Gastroesophageal sphincter (tissue), 4 donors: ENCODE measurements at regions not wholly inside any gene's neighbourhood (a gene's known extent, or its start where the extent isn't known, plus 50 kb on each side); places are given as distances from the start of the nearest gene placed in this dataset.

Source experiments
- ATAC-seq: fragments of 150-250 bp; one replicate; pipeline ENCODE4 v1.9.1; 2016; ENCODE audit warnings: mild to moderate bottlenecking, moderate library complexity
- H3K27ac ChIP-seq, 4 donors: fragments of 200-600 bp; sonication (generic) in 3 of 4; 1 replicate in 3 of 4; 2 replicates in 1 of 4; pipeline ENCODE4 v1.5.1; 2016 to 2019
- H3K27me3 ChIP-seq: fragments of 200-600 bp; sonication (generic); one replicate; pipeline ENCODE4 v1.5.1; 2019
- H3K36me3 ChIP-seq, 2 donors: fragments of 200-600 bp; sonication (generic); one replicate each; pipeline ENCODE4 v1.5.1; 2019; ENCODE audit warnings: control low read depth in 1 of 2
- H3K4me1 ChIP-seq, 3 donors: fragments of 200-600 bp; sonication (generic); 1 replicate in 2 of 3; 2 replicates in 1 of 3; pipeline ENCODE4 v1.5.1; 2016 to 2019; ENCODE audit warnings: control low read depth in 2 of 3
- H3K4me3 ChIP-seq, 2 donors: fragments of 200-600 bp; sonication (generic); one replicate each; pipeline ENCODE4 v1.5.1; 2019; ENCODE audit warnings: mild to moderate bottlenecking in 1 of 2, moderate library complexity in 1 of 2
- H3K9me3 ChIP-seq, 3 donors: fragments of 200-600 bp; sonication (generic); one replicate each; pipeline ENCODE4 v1.5.1; 2017 to 2019; ENCODE audit warnings: control low read depth in 2 of 3
- CTCF ChIP-seq, 4 experiments: fragments of 200-600 bp in 2 of 4; fragments of 450-650 bp in 2 of 4; sonication (generic) in 1 of 4; IDR thresholded peaks; one replicate each; pipeline ENCODE4 v1.5.1; 2017 to 2019; ENCODE audit warnings: antibody characterized with exemption in 4 of 4, mild to moderate bottlenecking in 2 of 4, moderate library complexity in 2 of 4
- EP300 ChIP-seq: sonication (generic); formaldehyde crosslinking; IDR thresholded peaks from one replicate; pipeline ENCODE4 v1.6.1; 2017; ENCODE audit warnings: antibody characterized with exemption, mild to moderate bottlenecking
- POLR2A ChIP-seq, 2 donors: fragments of 450-650 bp; IDR thresholded peaks; one replicate each; pipeline ENCODE4 v1.6.1; 2017; ENCODE audit warnings: antibody characterized with exemption in 2 of 2, mild to moderate bottlenecking in 2 of 2, moderate library complexity in 1 of 2
- POLR2AphosphoS5 ChIP-seq: sonication (generic); formaldehyde crosslinking; IDR thresholded peaks from one replicate; pipeline ENCODE4 v1.6.1; 2017; ENCODE audit warnings: antibody characterized with exemption
- WGBS, 2 donors: methylation state at CpG; one replicate each; pipeline ENCODE4 v1.1.5; 2018; ENCODE audit warnings: low coverage in 1 of 2; 5-methylcytosine and 5-hydroxymethylcytosine counted together

- TF ChIP-seq POLR2AphosphoS5: no peak
- TF ChIP-seq EP300: no peak
- TF ChIP-seq POLR2A (IDR thresholded peaks at IDR 0.05): no peak
- no peak for TF ChIP-seq CTCF (IDR thresholded peaks at IDR 0.05)
- Histone ChIP-seq H3K27ac (no peak overlapping the region), H3K4me3 (no peak overlapping the region), H3K27me3 (no peaks in the 10 kb centered on the region), H3K36me3 (no peaks in the 10 kb centered on the region), H3K4me1 (no peaks in the 10 kb centered on the region), H3K9me3 (no peaks in the 10 kb centered on the region)
- WGBS, 2 donors: 50 to 57% methylated on average over 3 of the region's 3 CpGs
- ATAC-seq: no peak
Observed at GRCh38 chr3:139159356-139159755, 114.7 kb upstream of the PRR23C start.

GRCh38 chr3:139173372-139174108, 128.8 kb upstream of the PRR23C start:
- Histone ChIP-seq H3K27ac (no peak overlapping the region), H3K4me1 (no peaks in the 10 kb centered on the region), H3K27me3 (peaks cover 8% of the 10 kb centered on the region), H3K4me3 (peak overlapping the region in 1 of 2 donors; percentile 15), H3K36me3 (no peaks in the 10 kb centered on the region), H3K9me3 (peaks cover 0 to 19% (median 0%) of the 10 kb centered on the region in 3 donors)
- peak; percentile 16 for ATAC-seq
- 40 to 43% methylated on average over 8 to 9 of the region's 9 CpGs for WGBS, 2 donors
- TF ChIP-seq CTCF (IDR thresholded peaks at IDR 0.05): no peak
- no peak for TF ChIP-seq POLR2AphosphoS5

GRCh38 chr3:139180489-139180888, 135.8 kb upstream of the PRR23C start:
- no peak for ATAC-seq
- H3K4me1 ChIP-seq: no peaks in the 10 kb centered on the region

GRCh38 chr3:139182143-139182542, 137.5 kb upstream of the PRR23C start:
- TF ChIP-seq POLR2A (IDR thresholded peaks at IDR 0.05) (no peak), CTCF (IDR thresholded peaks at IDR 0.05) (no peak), EP300 (no peak), POLR2AphosphoS5 (no peak)
- H3K27ac ChIP-seq: no peak overlapping the region
- ATAC-seq: no peak
- no peaks in the 10 kb centered on the region for H3K36me3 ChIP-seq
- H3K9me3 ChIP-seq: peaks cover 0 to 18% (median 3%) of the 10 kb centered on the region in 3 donors
- no peak overlapping the region for H3K4me3 ChIP-seq
- peaks cover 0 to 1% (median 0%) of the 10 kb centered on the region in 3 donors for H3K4me1 ChIP-seq
- 28 to 33% methylated on average over 1 to 2 of the region's 2 CpGs for WGBS, 2 donors
- H3K27me3 ChIP-seq: no peaks in the 10 kb centered on the region

More at GRCh38 chr3:139180489-139180888, 135.8 kb upstream of the PRR23C start:
- Histone ChIP-seq H3K36me3 (no peaks in the 10 kb centered on the region), H3K4me3 (no peak overlapping the region), H3K27ac (no peak overlapping the region), H3K9me3 (peaks cover 0 to 18% (median 3%) of the 10 kb centered on the region in 3 donors), H3K27me3 (no peaks in the 10 kb centered on the region)
- TF ChIP-seq CTCF (IDR thresholded peaks at IDR 0.05): no peak
- TF ChIP-seq POLR2A (IDR thresholded peaks at IDR 0.05): no peak
- WGBS, 2 donors: 90 to 95% methylated on average over 2 of the region's 2 CpGs

- WGBS, 2 donors: 63% methylated on average over 2 of the region's 2 CpGs; no CpG with 5 or more reads in 1 of the 2 donors
- H3K27ac ChIP-seq: no peak overlapping the region
- no peak for ATAC-seq
- H3K27me3 ChIP-seq: no peaks in the 10 kb centered on the region
- no peaks in the 10 kb centered on the region for H3K36me3 ChIP-seq
- TF ChIP-seq CTCF (IDR thresholded peaks at IDR 0.05): no peak
- no peak for TF ChIP-seq POLR2AphosphoS5
- no peak for TF ChIP-seq EP300
- TF ChIP-seq POLR2A (IDR thresholded peaks at IDR 0.05): no peak
- peaks cover 0 to 18% (median 3%) of the 10 kb centered on the region in 3 donors for H3K9me3 ChIP-seq
- peaks cover 0 to 4% (median 0%) of the 10 kb centered on the region in 3 donors for H3K4me1 ChIP-seq
- H3K4me3 ChIP-seq: no peak overlapping the region
Observed at GRCh38 chr3:139182598-139182997, 137.9 kb upstream of the PRR23C start.
